Erythroblast (primary cell): ENCODE measurements at regions not wholly inside any gene's neighbourhood (a gene's known extent, or its start where the extent isn't known, plus 50 kb on each side); places are given as distances from the start of the nearest gene placed in this dataset.

Source experiments
- GATA1 ChIP-seq: IDR thresholded peaks from 2 replicates; pipeline ENCODE4 v1.6.1; 2011; ENCODE audit warnings: low read depth, mild to moderate bottlenecking, control low read depth, low read length, moderate library complexity
- POLR2A ChIP-seq: IDR thresholded peaks from 2 replicates; pipeline ENCODE4 v1.6.1; 2011; ENCODE audit warnings: mild to moderate bottlenecking, low read length

GRCh38 chr5:96114736-96115135 is 153.1 kb upstream of the ELL2 start:
- no peak for TF ChIP-seq POLR2A
- no peak for TF ChIP-seq GATA1
